Stimulated activated CD4-positive, alpha-beta T cell treated with anti-CD3 and anti-CD28 coated beads, Interleukin-4, amount 100 ng/mL, for 4 hours (primary cell): ENCODE measurements at regions not wholly inside any gene's neighbourhood (a gene's known extent, or its start where the extent isn't known, plus 50 kb on each side); places are given as distances from the start of the nearest gene placed in this dataset.
"Not testable (repeated sequence)": the region's sequence is repeated elsewhere in the genome, so short reads cannot be mapped to it uniquely, and the experiment has no call there.

Experiments
- DNase-seq, 2 experiments: peaks; one replicate each; pipeline ENCODE4 v3.0.0-alpha.2; 2020

- DNase-seq: not testable (repeated sequence)
Measured at GRCh38 chr5:87212183-87212582, 55.5 kb upstream of the RASA1 start.

GRCh38 chr5:87217480-87217879 lies 50.2 kb upstream of the RASA1 start:
- not testable (repeated sequence) for DNase-seq
